Jurkat, Clone E6-1 (cell line): ENCODE measurements at regions not wholly inside any gene's neighbourhood (a gene's known extent, or its start where the extent isn't known, plus 50 kb on each side); places are given as distances from the start of the nearest gene placed in this dataset.

ENCODE experiments used
- DNase-seq: peaks from one replicate; pipeline ENCODE4 v3.0.0-alpha.2; 2011; ENCODE audit warnings: low read depth, low spot score
- H3K4me3 ChIP-seq: 2 replicates; pipeline ENCODE4 v1.5.1; 2011; ENCODE audit warnings: mild to moderate bottlenecking, low read length, control low read depth, moderate library complexity

DNA sequence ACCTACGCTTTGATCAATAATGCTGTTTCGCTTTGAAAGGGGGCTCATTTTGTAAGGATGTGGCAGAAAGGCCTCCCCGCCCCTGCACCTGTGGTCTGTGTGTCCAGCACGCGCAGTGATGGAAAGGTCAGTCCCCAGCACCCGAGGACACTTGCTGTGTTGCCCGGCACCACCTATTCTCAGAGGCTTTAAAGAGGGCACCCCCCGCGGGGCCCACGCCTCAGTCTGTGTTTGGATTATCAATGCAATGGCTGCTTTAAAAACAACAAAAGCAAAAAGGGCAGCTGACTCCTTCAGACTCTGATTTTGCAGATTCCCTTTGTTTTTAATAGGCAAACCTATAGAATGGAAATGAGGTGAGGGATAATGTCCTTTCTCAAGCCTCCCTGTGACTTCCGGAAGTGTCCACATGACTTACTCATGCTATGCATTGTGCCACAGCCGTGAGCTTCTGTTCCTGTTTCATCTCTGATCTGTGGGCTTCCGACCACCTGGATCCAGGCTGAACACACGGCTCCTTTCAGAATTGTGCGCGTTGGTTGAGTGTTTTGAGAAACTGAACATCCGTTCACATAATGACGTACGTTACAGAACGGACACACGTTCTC, 416.2 kb downstream of the IRX2 start:
- no peak for DNase-seq
- no peak overlapping the region for H3K4me3 ChIP-seq

DNA sequence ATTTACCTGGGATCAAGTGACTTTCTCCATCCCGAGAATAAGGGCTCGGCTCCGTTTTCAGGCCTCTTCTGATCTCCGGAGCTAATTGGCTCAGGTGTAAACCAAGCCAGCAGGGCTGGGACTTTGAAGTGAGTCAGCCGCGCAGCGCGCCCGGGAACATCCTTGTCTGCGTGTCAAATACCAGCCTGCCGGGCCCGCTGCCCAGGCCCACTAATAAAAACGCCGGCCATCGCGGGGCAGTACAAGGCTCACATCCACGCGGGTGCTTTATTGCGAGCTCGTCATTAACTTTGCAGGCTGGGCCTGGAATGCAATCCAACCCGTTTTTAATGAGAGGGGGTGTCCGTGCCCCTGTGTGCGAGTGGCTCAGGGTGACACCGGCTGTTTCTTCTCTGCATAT, 416.8 kb downstream of the IRX2 start:
- no peak overlapping the region for H3K4me3 ChIP-seq
- no peak for DNase-seq

DNA sequence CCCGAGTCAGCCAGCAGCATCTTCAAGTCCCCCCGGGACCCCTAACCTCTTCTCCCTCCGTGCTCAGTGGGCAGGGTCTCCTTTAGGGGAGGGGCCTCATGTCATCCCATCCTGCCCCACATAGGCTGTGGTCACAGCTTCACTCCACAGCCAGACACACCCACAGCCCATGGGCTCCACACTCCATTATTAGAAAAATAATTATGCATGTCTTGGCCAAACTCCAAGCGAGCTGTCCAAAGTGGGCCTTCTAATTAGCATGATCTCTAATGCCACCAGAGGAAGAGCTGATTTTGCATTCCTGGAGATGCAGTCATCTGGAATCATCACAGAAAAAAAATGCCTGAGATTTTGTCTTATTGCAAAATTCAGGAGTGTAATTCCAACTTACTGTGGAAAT, 418.2 kb downstream of the IRX2 start:
- no peak for DNase-seq
- no peak overlapping the region for H3K4me3 ChIP-seq

DNA sequence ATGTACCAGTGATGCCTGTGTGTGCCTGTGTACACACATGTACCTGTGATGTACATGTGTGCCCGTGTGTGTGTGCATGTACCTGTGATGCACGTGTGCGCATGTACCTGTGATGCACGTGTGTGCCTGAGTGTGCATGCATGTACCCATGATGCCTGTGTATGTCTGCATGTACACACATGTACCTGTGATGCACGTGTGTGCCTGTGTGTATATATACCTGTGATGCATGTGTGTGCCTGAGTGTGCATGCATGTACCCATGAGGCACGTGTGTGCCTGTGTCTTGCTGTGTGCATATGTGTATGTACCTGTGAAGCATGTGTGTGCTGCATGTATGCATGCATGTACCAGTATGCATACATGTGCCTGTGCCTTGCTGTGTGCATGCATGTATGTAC, 419.0 kb downstream of the IRX2 start:
- DNase-seq: no peak

DNA sequence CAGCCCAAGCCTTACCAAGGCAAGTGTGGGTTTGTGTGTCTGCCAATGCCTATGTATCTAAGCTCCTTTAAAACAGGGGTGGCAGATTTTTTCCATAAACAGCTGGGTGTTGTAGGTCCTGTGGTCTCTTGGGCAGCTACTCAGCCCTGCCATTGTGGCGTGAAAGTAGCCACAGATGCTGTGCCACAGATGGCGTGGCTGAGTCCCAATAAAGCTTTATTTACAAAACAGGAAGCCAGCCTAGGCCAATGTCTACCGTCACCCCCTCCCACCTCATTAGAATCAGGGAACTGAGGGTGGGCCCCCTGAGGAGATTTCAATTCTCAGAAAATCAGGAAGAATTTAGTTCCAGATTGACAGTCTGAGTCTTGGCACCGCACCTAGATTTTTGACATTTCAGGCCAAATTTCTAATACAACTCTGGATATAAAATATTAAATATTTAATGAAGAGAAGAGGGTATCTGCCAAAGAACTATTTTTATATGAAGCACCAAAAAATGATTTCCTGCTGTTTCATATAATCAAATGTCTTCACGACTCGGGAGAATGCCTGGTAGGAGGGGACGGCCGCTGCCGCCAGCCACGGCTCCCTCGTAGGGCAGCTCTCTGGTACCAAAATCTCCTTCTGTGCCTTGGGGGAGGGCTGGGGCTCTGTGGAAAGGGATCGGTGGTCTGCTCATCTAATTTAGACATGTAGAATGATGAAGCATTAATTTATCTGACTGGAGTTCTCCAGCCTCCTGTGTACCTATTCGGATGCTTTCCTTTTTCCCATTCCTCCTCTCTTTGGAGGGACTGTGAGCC, 420.9 kb downstream of the IRX2 start:
- no peak overlapping the region for H3K4me3 ChIP-seq
- DNase-seq: no peak

More for the DNA sequence above, 419.0 kb downstream of the IRX2 start:
- H3K4me3 ChIP-seq: no peak overlapping the region

DNA sequence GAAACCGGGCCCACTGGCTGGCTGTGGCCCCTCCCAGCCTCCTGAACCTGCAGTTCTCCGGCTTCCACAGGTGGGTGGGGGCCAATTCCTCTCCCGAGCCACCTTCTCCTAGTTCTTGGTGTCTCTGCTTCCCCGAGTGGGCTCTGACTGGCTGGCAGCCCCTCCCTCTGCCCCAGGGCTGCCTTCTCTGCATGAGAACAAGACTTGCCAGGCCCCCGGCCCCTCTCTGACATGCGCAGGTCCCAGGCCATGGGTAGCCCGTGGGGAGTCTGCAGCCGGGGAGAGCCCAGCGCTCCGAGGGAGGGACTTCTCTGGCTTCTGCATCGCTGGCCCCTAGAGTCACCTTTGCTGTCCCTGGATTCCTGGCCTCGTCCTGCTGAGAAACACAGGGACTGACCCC, 421.7 kb downstream of the IRX2 start:
- no peak for DNase-seq
- no peak overlapping the region for H3K4me3 ChIP-seq

DNA sequence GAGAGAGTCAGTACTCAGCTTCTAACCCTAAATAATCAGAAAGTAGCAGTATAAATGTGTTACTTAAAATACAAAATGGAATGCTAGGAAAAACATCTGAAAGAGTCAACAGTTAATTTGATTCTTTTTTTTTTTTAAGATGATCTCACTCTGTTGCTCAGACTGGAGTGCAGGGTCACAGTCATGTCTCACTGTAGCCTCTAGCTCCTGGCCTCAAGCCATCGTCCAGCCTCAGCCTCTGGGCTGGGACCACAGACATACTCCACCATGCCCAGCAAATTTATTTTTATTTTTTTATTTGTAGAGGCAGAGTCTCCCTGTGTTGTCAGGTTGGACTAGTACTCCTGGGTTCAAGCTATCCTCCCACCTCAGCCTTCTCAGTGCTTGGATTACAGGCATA, 424.9 kb downstream of the IRX2 start:
- H3K4me3 ChIP-seq: no peak overlapping the region
- DNase-seq: no peak

DNA sequence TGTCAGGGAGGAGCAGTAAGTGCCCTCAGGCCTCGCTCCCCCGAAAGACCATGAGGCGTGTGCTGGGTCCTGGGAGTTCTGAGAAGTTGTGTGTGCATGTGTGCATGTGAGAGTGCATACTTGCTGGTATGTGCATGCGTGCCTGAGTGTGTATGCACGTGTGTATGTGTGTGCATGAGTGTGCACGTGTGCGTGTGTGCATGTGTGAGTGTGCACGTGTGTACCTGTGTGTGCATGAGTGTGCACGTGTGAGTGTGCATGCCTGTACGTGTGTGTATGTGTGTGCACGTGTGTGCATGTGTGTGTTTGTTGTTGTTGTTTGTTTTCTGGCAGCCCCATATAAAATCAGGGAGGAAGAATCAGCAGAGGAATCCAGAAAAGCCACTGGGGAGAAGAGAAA, 426.7 kb downstream of the IRX2 start:
- no peak for DNase-seq
- H3K4me3 ChIP-seq: no peak overlapping the region

DNA sequence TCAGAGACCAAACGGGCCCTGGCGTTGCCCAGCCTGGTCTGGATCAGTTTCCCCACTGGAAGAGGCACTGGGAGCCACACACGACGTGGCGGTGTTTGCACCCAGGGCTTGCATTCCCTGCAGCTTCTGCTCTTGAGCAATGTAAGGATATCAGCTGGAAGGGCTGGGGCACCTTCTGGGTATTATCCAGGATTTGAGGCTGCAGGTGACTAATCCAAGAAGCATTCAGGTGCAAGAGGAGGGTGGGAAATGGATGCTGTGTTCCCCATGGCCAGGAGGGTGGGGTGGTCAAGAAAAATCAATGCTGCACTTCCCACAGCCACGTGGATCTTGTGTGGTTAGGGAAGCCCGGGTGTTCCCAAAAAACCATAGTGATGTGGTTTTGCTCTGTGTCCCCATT, 430.9 kb downstream of the IRX2 start:
- DNase-seq: no peak
- H3K4me3 ChIP-seq: no peak overlapping the region

DNA sequence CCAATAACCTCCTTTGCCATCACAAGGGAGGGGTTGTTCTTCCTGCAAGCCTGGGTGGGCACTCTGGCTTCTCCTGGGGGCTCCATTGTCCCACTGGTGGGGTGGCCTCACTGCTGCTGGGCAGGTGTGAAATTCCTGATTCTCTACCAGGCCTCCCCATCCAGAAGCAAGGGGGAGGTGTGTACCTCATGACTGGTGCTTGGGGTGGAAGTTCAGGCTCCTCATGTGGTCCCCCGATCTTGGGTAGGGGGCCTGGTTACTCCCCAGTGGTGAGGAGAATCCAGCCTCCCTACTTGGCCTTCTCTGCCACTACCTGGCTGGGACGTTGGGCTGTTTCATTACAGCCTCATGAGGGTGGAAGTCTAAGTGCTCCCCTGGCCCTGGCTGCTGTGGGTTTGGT, 433.9 kb downstream of the IRX2 start:
- no peak for DNase-seq
- H3K4me3 ChIP-seq: no peak overlapping the region

DNA sequence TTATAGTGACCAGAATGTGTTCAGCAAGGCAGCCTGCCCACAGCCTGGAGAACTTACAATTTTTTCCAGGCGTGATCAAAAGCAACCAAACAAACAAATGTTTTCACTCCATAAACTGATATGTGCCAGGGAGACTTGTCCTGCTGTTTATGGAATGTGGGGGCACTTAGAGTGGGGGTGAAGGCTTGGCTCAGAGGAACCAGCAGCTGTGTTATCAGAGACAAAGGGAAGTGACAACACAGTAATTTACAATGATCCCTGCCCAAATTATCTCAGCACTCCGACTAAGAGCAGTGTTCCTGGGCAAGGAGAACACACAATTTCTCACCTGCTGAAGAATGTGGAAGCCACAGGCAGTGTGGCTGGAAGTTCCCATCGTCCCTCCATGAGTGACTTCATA, 429.1 kb upstream of the IRX4 start:
- no peak for DNase-seq
- H3K4me3 ChIP-seq: no peak overlapping the region

DNA sequence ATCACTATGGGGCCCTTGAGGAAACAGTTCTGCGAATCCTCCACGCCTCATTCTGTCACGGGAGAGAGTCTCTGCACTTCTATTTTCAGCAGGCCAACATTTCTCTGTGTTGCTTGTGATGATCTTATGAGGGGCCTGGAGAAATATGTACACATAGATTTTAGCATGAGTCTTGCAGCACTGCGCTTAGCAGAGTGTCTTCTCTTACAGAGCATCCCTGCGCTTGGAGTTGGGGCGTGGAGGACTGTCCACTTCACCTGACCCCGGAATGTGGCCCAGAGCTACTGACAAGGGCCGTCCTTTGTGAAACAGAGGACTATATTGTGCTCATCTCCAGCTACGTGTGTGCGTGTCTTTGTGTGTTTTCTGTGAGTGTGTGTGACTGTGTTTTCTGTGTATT, 428.2 kb upstream of the IRX4 start:
- H3K4me3 ChIP-seq: no peak overlapping the region
- DNase-seq: no peak

DNA sequence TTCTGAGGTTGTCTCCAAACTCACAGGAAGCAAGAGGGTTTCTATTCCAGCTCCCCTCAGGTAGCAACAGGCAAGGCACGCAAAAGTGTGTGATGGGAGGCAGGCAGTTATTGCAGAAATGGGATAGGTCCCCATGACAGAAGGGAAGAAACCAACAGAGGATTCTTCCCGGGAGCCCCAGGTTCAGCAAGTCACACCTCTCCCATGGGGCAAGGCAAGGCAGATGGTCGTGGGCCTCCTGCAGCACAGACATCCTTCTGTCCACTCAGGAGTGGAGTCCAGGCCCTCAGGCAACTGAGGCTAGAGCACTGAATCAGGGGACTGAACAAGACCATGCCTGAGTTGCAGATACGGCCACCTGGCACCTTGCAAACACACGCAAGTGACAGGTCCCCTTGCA, 424.9 kb upstream of the IRX4 start:
- DNase-seq: no peak
- H3K4me3 ChIP-seq: no peak overlapping the region

DNA sequence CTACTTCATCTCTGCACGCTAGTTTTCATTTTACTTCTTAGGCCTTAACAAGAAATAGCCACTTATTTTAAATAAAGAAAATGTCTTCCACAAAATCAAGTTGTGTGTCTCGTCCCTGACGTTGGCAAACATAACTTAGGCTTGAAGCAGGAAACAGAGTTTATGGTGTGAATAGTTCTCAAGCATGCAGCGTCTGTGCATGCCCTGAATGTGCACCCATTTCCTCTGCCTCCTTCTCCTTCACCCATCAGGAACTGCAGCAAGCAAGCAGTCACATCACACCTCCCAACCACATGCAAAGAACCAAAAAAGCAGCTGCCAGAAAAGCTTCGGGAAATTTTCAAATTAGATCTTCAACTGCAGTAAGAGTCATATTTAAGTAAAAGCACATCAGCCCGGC, 424.0 kb upstream of the IRX4 start:
- no peak for DNase-seq
- H3K4me3 ChIP-seq: no peak overlapping the region

DNA sequence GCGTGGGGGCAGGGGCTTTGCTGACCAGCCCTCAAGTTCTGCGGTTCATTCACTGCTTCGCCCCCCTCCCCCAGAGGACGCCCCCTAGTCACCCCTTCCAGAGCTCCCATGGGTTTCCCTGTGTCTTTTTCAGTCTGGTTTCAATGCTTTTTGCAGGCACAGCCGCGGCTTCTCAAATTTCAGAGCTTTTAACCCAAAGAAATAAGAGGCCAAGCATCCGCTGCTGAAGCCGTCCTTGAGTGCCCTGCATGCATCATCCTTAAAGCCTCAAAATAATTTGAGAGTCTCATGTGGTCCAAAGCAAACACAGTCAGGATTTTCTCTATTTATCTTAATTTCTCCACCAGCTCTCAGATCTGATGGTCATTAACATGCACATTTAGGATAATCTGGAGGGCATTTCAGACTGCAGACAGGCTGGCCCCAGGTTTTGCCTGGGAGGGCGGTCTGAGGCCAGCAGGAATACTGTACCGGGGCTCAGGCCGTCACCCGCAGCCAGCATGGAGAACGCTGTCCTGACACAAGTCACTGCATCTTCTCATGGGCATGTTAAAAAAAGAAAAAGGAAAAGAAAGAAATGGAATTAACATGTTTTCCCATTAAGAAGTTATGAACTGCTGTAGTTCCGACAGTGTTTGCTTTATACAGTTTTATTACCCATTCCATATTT, 420.8 kb upstream of the IRX4 start:
- no peak overlapping the region for H3K4me3 ChIP-seq
- no peak for DNase-seq

DNA sequence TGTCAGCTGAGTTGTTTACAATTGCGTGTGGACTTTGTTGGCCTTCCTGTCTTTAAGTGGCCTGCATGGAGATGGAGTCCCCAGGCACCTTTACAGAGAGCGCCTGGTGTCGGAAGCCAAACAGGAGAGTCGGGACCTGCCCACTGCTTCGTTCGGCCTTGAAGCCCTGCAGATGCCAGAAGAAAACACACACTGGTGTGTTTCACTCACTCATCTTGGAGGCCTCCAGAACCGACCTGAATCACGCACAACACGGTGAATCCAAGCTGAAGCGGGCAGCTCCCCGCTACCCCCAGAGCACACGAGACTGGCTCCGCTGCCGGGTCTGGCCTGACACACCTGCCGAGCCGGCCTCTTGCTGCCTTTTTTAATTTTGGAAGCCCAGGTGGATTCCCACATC, 419.4 kb upstream of the IRX4 start:
- H3K4me3 ChIP-seq: no peak overlapping the region
- DNase-seq: no peak

DNA sequence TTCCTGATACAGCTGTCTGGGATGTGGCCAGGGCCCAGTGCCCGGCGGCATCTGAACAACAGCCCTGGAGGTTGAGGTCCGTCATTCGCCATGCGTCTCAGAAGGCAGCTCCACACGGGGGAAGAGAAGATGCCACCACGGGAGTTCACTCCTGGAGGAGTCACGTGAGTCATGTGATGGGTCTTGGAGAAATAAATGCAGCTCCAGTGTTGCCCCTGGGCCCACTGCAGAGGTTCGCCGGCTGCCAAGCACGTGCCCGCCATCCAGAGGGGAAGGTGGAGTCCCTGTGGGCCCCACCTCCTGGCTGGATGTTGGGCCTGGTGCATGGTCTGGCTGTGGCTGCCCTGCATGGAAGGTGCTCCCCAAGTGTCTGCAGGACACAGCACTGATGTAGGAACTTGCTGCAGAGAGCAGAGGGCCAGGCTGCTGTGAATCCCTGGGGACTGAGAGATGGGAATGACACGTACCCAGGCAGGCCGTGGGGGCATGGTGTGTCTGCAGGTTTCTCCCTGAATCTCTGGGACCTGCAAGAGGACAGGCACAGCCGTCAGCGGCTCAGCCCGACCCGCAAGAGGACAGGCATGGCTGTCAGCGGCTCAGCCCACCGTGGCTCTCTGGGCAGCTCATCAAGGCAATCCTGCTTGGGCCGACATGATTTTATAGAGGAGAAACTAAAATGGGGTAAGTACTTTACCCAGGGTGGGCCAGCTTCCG, 418.3 kb upstream of the IRX4 start:
- H3K4me3 ChIP-seq: no peak overlapping the region
- DNase-seq: no peak

DNA sequence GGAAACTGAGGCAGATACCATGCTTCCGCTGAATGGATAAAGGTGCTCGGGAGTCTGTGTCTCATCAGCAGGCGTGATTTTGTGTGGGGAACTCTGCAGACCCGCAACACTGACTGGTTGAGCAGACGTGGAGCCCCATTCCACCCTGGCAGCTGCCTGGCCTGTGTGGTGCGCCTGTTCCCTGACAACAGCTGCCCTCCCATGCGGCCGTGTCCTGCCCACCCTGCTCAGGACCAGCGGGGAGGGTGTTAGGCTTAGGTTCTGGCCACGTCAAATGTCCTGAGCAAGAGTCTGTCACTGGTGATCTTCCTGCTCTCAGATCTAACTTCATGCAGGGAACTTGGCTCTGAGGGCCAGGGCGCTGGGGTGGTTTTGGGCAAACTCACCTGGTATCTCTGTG, 417.7 kb upstream of the IRX4 start:
- no peak for DNase-seq

DNA sequence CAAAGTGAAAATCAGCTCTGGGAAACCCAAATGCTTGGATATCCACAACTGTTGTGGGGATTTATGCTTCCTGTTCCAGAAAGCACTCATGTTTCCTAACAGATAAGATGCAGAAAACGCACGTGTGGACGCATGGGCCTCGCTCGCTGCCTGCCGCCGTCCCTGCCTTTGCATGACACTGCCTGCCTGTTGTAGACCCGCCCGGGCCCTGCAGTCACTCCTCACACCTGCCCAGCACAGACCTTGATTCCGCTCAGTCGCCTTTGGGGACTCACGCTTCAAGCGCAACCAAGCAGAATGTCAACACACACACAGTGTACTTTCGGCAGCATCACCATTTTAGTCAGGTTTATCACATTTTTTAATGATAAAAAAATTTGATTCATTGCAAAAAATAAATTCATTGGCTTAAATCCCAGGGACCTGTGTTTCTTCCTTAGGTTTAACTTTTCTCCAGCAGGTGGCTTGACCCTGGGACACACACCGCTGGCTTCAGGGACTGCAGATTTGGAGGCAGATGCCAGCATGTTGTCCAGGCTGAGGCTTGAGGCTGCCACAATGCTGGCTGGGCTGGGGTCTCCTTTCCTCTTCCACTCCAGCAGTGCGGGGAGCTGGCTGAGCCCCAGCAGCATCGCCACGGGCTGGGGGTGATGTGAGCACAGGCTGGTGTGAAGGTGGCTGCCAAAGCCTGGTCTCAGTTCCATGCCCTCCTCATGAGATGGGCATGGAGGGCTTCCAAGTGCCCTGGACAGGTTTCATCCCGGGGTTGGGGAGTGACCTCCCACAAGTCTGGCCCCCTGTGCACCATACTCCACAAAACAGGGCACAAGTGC, 416.9 kb upstream of the IRX4 start:
- DNase-seq: no peak
- no peak overlapping the region for H3K4me3 ChIP-seq

More for the DNA sequence above, 417.7 kb upstream of the IRX4 start:
- H3K4me3 ChIP-seq: no peak overlapping the region
